ENCODE measurements at regions not wholly inside any gene's neighbourhood (a gene's known extent, or its start where the extent isn't known, plus 50 kb on each side); places are given as distances from the start of the nearest gene placed in this dataset.

DNA sequence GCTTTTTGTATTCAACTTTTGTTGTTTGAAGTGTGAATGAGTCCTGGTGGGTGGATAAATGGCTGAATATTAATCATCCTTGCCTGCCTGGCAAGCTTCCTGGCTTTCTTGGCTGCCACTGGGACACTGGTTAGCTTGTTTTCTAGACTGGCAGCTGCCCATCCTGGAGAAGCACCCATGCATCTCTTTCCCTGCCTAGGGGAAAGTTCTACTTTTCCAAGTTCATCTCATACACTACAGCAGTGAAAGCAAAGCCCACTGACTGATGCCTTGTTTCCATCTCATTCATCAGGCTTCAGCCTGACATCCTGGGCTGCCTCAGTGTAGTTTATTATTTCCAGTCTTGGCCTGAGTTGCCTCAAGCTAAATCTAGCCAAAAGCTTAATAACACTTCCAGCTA is 244.8 kb downstream of the PCDH20 start:
- TF ChIP-seq, protein P1, sequence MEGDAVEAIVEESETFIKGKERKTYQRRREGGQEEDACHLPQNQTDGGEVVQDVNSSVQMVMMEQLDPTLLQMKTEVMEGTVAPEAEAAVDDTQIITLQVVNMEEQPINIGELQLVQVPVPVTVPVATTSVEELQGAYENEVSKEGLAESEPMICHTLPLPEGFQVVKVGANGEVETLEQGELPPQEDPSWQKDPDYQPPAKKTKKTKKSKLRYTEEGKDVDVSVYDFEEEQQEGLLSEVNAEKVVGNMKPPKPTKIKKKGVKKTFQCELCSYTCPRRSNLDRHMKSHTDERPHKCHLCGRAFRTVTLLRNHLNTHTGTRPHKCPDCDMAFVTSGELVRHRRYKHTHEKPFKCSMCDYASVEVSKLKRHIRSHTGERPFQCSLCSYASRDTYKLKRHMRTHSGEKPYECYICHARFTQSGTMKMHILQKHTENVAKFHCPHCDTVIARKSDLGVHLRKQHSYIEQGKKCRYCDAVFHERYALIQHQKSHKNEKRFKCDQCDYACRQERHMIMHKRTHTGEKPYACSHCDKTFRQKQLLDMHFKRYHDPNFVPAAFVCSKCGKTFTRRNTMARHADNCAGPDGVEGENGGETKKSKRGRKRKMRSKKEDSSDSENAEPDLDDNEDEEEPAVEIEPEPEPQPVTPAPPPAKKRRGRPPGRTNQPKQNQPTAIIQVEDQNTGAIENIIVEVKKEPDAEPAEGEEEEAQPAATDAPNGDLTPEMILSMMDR (IDR thresholded peaks at IDR 0.05) = no peak
- Mint-ChIP-seq H3K36me3 (ENCODE audit: unreplicated experiment) (no peaks in the 10 kb centered on the region), H3K9me3 (ENCODE audit: unreplicated experiment) (peaks cover 5% of the 10 kb centered on the region), H3K27me3 (ENCODE audit: unreplicated experiment) (peaks cover 11% of the 10 kb centered on the region), H3K4me1 (ENCODE audit: unreplicated experiment) (no peaks in the 10 kb centered on the region), H3K4me3 (ENCODE audit: unreplicated experiment) (no peak overlapping the region), H3K27ac (ENCODE audit: unreplicated experiment) (no peak overlapping the region)
- no peak for DNase-seq (ENCODE audit: extremely low spot score, unreplicated experiment)

DNA sequence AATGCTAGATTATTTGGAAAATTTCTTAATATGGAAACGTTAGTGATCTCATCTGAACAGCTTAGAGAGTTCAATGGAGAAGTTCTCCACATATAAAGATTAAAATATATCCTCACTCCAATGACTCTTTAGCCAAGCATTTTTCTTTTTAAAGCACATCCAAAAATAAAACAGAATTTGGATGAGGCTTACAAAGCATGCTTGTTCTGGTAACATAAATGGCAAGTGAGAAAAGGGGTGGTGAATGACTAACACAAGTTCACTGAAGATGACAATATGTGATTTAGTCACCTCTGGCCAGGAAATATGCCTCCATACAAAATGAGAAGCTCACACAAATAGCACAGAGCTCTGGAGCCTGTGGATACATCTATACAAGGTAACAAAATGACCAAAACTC is 253.0 kb downstream of the PCDH20 start:
- H3K27ac Mint-ChIP-seq (ENCODE audit: unreplicated experiment) = no peak overlapping the region
- no peaks in the 10 kb centered on the region for H3K4me1 Mint-ChIP-seq (ENCODE audit: unreplicated experiment)
- no peaks in the 10 kb centered on the region for H3K36me3 Mint-ChIP-seq (ENCODE audit: unreplicated experiment)
- H3K9me3 Mint-ChIP-seq (ENCODE audit: unreplicated experiment) = no peaks in the 10 kb centered on the region
- peaks cover 6% of the 10 kb centered on the region for H3K27me3 Mint-ChIP-seq (ENCODE audit: unreplicated experiment)
- TF ChIP-seq, protein P1 (IDR thresholded peaks at IDR 0.05) = no peak
- H3K4me3 Mint-ChIP-seq (ENCODE audit: unreplicated experiment) = no peak overlapping the region
- DNase-seq (ENCODE audit: extremely low spot score, unreplicated experiment) = no peak

DNA sequence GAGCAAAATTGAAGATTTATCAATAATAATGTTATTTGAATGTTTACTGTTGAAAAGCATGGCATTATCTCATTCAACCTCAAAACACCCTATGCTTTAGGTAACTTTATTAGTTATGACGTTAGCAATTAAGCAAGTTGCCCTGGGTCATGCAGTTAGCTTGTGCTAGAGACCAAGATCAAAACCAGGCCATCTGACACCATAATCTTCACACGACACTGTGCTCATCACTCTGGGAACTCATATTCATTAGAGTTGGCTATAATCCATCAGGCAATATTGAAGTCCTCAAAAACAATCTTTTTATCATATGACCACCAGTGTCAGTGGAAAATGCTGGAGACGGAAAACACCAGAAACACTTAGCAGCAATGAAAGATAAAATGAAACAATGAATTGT is 253.5 kb downstream of the PCDH20 start:
- DNase-seq (ENCODE audit: extremely low spot score, unreplicated experiment) = no peak
- Mint-ChIP-seq H3K36me3 (ENCODE audit: unreplicated experiment) (no peaks in the 10 kb centered on the region), H3K4me3 (ENCODE audit: unreplicated experiment) (no peak overlapping the region), H3K4me1 (ENCODE audit: unreplicated experiment) (no peaks in the 10 kb centered on the region), H3K27me3 (ENCODE audit: unreplicated experiment) (peaks cover 5% of the 10 kb centered on the region), H3K9me3 (ENCODE audit: unreplicated experiment) (no peaks in the 10 kb centered on the region), H3K27ac (ENCODE audit: unreplicated experiment) (no peak overlapping the region)
- TF ChIP-seq, protein P1 (IDR thresholded peaks at IDR 0.05) = no peak

DNA sequence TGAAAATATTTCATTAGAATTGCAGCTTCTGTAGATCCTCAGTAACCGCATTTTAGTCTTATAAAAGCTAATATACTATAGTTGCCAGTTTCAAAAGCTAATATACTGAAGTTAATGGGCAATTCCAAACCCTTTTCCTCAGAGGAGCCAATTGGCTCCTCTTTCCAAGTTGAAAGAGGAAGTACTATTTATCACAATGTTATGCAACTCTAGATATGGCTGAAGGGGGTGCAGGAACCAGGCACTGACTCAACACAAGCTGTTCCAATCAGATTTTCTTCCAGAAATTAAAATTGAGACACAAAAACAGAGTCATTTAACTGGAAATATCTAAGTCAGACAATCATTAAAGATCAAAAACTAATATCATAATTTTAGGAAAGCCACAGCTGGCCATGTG is 258.9 kb downstream of the PCDH20 start:
- Mint-ChIP-seq H3K4me1 (ENCODE audit: unreplicated experiment) (no peaks in the 10 kb centered on the region), H3K9me3 (ENCODE audit: unreplicated experiment) (no peaks in the 10 kb centered on the region), H3K36me3 (ENCODE audit: unreplicated experiment) (no peaks in the 10 kb centered on the region), H3K27ac (ENCODE audit: unreplicated experiment) (no peak overlapping the region), H3K27me3 (ENCODE audit: unreplicated experiment) (peaks cover 8% of the 10 kb centered on the region), H3K4me3 (ENCODE audit: unreplicated experiment) (no peak overlapping the region)
- TF ChIP-seq, protein P1 (IDR thresholded peaks at IDR 0.05) = no peak
- no peak for DNase-seq (ENCODE audit: extremely low spot score, unreplicated experiment)

DNA sequence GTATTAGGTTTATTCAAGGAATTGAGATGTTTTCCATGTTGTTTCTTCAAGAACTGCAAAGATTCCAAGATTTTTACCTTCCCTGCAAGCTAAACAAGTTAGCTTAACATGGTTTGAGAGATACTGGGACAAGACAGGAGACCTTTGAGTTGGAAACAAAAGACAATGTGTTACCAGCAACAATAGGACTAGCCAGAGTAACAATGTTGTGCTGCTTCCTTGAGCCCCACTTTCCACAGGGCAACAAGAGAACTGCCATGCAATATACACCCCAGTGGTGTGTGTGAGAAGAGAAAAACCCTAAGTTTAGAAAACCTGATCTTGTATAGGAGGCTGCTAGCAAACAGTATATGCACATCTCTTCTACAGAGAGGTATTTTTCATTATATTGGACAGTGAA is 264.6 kb downstream of the PCDH20 start:
- Mint-ChIP-seq H3K4me3 (ENCODE audit: unreplicated experiment) (no peak overlapping the region), H3K27me3 (ENCODE audit: unreplicated experiment) (peaks cover 10% of the 10 kb centered on the region), H3K4me1 (ENCODE audit: unreplicated experiment) (no peaks in the 10 kb centered on the region), H3K9me3 (ENCODE audit: unreplicated experiment) (no peaks in the 10 kb centered on the region), H3K27ac (ENCODE audit: unreplicated experiment) (no peak overlapping the region), H3K36me3 (ENCODE audit: unreplicated experiment) (no peaks in the 10 kb centered on the region)
- no peak for DNase-seq (ENCODE audit: extremely low spot score, unreplicated experiment)
- TF ChIP-seq, protein P1 (IDR thresholded peaks at IDR 0.05) = no peak

Data from osteocyte (in vitro differentiated cells).